GM23338 (cell line): ENCODE measurements at regions not wholly inside any gene's neighbourhood (a gene's known extent, or its start where the extent isn't known, plus 50 kb on each side); places are given as distances from the start of the nearest gene placed in this dataset.

Experiments
- ATAC-seq: fragments of 200-7000 bp; cut with Tn5 transposase; 3 replicates; pipeline ENCODE4 v1.9.1; 2020
- DNase-seq: peaks from one replicate; pipeline ENCODE4 v3.0.0-alpha.2; 2015; ENCODE audit warnings: low spot score
- H2AFZ ChIP-seq: fragments of 200-600 bp; sonication (generic); 2 replicates; pipeline ENCODE4 v1.8.0; 2016; ENCODE audit warnings: antibody characterized with exemption, mild to moderate bottlenecking, moderate library complexity
- H3F3A ChIP-seq: fragments of 200-600 bp; sonication (generic); replicated peaks from 2 replicates; pipeline ENCODE4 v1.8.0; 2017; ENCODE audit warnings: antibody characterized with exemption, mixed run types, low read depth
- H3K27ac ChIP-seq: fragments of 200-600 bp; sonication (generic); 2 replicates; pipeline ENCODE4 v1.6.1; 2016; ENCODE audit warnings: low read depth
- H3K27me3 ChIP-seq: fragments of 200-600 bp; sonication (generic); 2 replicates; pipeline ENCODE4 v1.8.0; 2016; ENCODE audit warnings: mild to moderate bottlenecking, mixed run types, moderate library complexity; ENCODE audit not compliant: insufficient read depth
- H3K36me3 ChIP-seq: fragments of 200-600 bp; sonication (generic); 2 replicates; pipeline ENCODE4 v1.8.0; 2016; ENCODE audit warnings: mild to moderate bottlenecking; ENCODE audit not compliant: insufficient read depth
- H3K4me1 ChIP-seq: fragments of 200-600 bp; sonication (generic); 2 replicates; pipeline ENCODE4 v1.8.0; 2016; ENCODE audit warnings: mild to moderate bottlenecking, moderate library complexity; ENCODE audit not compliant: insufficient read depth
- H3K4me2 ChIP-seq: fragments of 200-600 bp; sonication (generic); 2 replicates; pipeline ENCODE4 v1.7.1; 2017; ENCODE audit warnings: mixed run types
- H3K4me3 ChIP-seq: fragments of 200-600 bp; sonication (generic); 2 replicates; pipeline ENCODE4 v1.6.1; 2016; ENCODE audit warnings: mixed run types
- H3K79me2 ChIP-seq: fragments of 200-600 bp; sonication (generic); replicated peaks from 2 replicates; pipeline ENCODE4 v1.8.0; 2017; ENCODE audit warnings: mild to moderate bottlenecking; ENCODE audit not compliant: insufficient read depth
- H3K9me2 ChIP-seq: fragments of 200-600 bp; sonication (generic); 2 replicates; pipeline ENCODE4 v1.8.0; 2017; ENCODE audit not compliant: insufficient read depth
- H4K20me1 ChIP-seq: fragments of 200-600 bp; sonication (generic); replicated peaks from 2 replicates; pipeline ENCODE4 v1.8.0; 2017; ENCODE audit warnings: mild to moderate bottlenecking; ENCODE audit not compliant: insufficient read depth
- H3K27ac Mint-ChIP-seq: 2 replicates; pipeline ENCODE4 v1.8.0; 2020; ENCODE audit warnings: inconsistent platforms, mild to moderate bottlenecking, moderate library complexity, mixed read lengths
- H3K27me3 Mint-ChIP-seq: 3 replicates; pipeline ENCODE4 v1.8.0; 2022; ENCODE audit warnings: low read depth, mild to moderate bottlenecking, moderate library complexity, mixed read lengths, inconsistent platforms; ENCODE audit not compliant: insufficient read depth, poor library complexity
- H3K36me3 Mint-ChIP-seq: 3 replicates; pipeline ENCODE4 v1.8.0; 2021; ENCODE audit warnings: low read depth, mild to moderate bottlenecking, inconsistent platforms, moderate library complexity, mixed read lengths
- H3K4me1 Mint-ChIP-seq: 3 replicates; pipeline ENCODE4 v1.8.0; 2020; ENCODE audit warnings: mild to moderate bottlenecking, inconsistent platforms, mixed read lengths
- H3K4me3 Mint-ChIP-seq: 3 replicates; pipeline ENCODE4 v1.8.0; 2021; ENCODE audit warnings: moderate library complexity, mild to moderate bottlenecking, inconsistent platforms, mixed read lengths
- H3K9me3 Mint-ChIP-seq: 3 replicates; pipeline ENCODE4 v1.8.0; 2020; ENCODE audit warnings: moderate library complexity, mild to moderate bottlenecking, inconsistent platforms, mixed read lengths
- TF ChIP-seq, protein P1 (sequence below): fragments of 250-450 bp; sonication (Bioruptor Pico); IDR thresholded peaks from 2 replicates; pipeline ENCODE4 v1.5.0; 2020; ENCODE audit warnings: mild to moderate bottlenecking, moderate library complexity
- TF ChIP-seq, protein P2 (sequence below), 2 experiments: fragments of 200-600 bp in 1 of 2; sonication (generic) in 1 of 2; conservative IDR thresholded peaks; 2 replicates each; pipeline versions ENCODE4 v1.5.1 to v1.6.1; 2016 to 2017; ENCODE audit warnings: antibody characterized with exemption in 2 of 2, low read depth in 2 of 2, mild to moderate bottlenecking in 2 of 2, moderate library complexity in 1 of 2
- TF ChIP-seq, protein P3 (sequence below): IDR thresholded peaks from one replicate; pipeline ENCODE4 v1.6.1; 2018; ENCODE audit warnings: antibody characterized with exemption; ENCODE audit not compliant: unreplicated experiment

DNA sequence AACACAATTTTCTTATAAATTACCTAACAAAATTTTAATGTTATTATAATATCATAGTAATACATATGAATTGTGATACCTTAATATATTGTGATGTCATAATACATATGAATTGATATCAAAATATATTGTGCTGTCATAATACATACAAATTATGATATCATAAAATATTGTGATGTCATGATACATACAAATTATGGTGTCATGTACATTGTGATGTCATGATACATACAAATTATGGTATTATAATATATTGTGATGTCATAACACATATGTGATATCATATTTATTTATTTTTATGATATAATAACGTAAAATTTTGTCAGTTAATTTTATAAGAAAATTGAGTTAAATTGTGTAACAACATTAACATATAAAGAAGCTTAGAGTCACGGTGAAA is 1927.2 kb downstream of the TP53TG3F start:
- no peak overlapping the region for H2AFZ ChIP-seq
- no peaks in the 10 kb centered on the region for H3K79me2 ChIP-seq
- H3K4me2 ChIP-seq = no peak overlapping the region
- H3K4me3 ChIP-seq = no peak overlapping the region
- no peak overlapping the region for H3K27ac ChIP-seq
- no peaks in the 10 kb centered on the region for H3K36me3 ChIP-seq
- H3K27ac Mint-ChIP-seq = no peak overlapping the region
- no peaks in the 10 kb centered on the region for H3K9me2 ChIP-seq
- H4K20me1 ChIP-seq = no peaks in the 10 kb centered on the region
- H3K36me3 Mint-ChIP-seq = peaks cover 20% of the 10 kb centered on the region
- H3K4me1 Mint-ChIP-seq = no peaks in the 10 kb centered on the region
- no peak overlapping the region for H3K4me3 Mint-ChIP-seq
- TF ChIP-seq, protein P1, sequence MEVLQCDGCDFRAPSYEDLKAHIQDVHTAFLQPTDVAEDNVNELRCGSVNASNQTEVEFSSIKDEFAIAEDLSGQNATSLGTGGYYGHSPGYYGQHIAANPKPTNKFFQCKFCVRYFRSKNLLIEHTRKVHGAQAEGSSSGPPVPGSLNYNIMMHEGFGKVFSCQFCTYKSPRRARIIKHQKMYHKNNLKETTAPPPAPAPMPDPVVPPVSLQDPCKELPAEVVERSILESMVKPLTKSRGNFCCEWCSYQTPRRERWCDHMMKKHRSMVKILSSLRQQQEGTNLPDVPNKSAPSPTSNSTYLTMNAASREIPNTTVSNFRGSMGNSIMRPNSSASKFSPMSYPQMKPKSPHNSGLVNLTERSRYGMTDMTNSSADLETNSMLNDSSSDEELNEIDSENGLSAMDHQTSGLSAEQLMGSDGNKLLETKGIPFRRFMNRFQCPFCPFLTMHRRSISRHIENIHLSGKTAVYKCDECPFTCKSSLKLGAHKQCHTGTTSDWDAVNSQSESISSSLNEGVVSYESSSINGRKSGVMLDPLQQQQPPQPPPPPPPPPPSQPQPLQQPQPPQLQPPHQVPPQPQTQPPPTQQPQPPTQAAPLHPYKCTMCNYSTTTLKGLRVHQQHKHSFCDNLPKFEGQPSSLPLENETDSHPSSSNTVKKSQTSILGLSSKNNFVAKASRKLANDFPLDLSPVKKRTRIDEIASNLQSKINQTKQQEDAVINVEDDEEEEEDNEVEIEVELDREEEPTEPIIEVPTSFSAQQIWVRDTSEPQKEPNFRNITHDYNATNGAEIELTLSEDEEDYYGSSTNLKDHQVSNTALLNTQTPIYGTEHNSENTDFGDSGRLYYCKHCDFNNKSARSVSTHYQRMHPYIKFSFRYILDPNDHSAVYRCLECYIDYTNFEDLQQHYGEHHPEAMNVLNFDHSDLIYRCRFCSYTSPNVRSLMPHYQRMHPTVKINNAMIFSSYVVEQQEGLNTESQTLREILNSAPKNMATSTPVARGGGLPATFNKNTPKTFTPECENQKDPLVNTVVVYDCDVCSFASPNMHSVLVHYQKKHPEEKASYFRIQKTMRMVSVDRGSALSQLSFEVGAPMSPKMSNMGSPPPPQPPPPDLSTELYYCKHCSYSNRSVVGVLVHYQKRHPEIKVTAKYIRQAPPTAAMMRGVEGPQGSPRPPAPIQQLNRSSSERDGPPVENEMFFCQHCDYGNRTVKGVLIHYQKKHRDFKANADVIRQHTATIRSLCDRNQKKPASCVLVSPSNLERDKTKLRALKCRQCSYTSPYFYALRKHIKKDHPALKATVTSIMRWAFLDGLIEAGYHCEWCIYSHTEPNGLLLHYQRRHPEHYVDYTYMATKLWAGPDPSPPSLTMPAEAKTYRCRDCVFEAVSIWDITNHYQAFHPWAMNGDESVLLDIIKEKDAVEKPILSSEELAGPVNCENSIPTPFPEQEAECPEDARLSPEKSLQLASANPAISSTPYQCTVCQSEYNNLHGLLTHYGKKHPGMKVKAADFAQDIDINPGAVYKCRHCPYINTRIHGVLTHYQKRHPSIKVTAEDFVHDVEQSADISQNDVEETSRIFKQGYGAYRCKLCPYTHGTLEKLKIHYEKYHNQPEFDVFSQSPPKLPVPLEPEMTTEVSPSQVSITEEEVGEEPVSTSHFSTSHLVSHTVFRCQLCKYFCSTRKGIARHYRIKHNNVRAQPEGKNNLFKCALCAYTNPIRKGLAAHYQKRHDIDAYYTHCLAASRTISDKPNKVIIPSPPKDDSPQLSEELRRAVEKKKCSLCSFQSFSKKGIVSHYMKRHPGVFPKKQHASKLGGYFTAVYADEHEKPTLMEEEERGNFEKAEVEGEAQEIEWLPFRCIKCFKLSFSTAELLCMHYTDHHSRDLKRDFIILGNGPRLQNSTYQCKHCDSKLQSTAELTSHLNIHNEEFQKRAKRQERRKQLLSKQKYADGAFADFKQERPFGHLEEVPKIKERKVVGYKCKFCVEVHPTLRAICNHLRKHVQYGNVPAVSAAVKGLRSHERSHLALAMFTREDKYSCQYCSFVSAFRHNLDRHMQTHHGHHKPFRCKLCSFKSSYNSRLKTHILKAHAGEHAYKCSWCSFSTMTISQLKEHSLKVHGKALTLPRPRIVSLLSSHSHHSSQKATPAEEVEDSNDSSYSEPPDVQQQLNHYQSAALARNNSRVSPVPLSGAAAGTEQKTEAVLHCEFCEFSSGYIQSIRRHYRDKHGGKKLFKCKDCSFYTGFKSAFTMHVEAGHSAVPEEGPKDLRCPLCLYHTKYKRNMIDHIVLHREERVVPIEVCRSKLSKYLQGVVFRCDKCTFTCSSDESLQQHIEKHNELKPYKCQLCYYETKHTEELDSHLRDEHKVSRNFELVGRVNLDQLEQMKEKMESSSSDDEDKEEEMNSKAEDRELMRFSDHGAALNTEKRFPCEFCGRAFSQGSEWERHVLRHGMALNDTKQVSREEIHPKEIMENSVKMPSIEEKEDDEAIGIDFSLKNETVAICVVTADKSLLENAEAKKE (CRISPR knock-in tag) = no peak
- ATAC-seq (no peak), DNase-seq (no peak)
- no peaks in the 10 kb centered on the region for H3F3A ChIP-seq
- peaks cover 89% of the 10 kb centered on the region for H3K9me3 Mint-ChIP-seq
- no peaks in the 10 kb centered on the region for H3K27me3 Mint-ChIP-seq
- H3K27me3 ChIP-seq = no peaks in the 10 kb centered on the region
- H3K4me1 ChIP-seq = no peaks in the 10 kb centered on the region

DNA sequence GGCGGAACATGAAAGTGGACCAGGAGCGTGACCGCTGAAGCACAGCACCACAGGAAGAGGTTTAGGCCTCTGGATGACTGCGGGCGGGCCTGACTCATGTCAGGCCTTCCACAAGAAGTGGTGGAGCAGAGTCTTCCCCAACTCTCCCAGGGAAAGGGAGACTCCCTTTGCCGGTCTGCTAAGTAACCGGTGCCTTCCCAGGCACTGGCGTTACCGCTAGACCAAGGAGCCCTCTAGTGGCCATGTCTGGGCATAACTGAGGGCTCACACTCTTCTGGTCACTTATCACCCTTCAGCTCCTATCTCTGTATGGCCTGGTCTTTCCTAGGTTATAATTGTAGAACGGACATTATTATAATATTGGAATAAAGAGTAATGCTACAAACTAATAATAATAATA is 1931.9 kb downstream of the TP53TG3F start:
- Histone ChIP-seq H3K4me3 (no peak overlapping the region), H2AFZ (no peak overlapping the region), H3K4me1 (no peaks in the 10 kb centered on the region), H3K27ac (no peak overlapping the region), H3K4me2 (no peak overlapping the region), H3F3A (no peaks in the 10 kb centered on the region), H3K9me2 (no peaks in the 10 kb centered on the region), H3K27me3 (no peaks in the 10 kb centered on the region), H3K36me3 (no peaks in the 10 kb centered on the region), H4K20me1 (no peaks in the 10 kb centered on the region), H3K79me2 (no peaks in the 10 kb centered on the region)
- no peak overlapping the region for H3K27ac Mint-ChIP-seq
- DNase-seq (peak; percentile 32), ATAC-seq (no peak)
- peaks cover 20% of the 10 kb centered on the region for H3K36me3 Mint-ChIP-seq
- no peak overlapping the region for H3K4me3 Mint-ChIP-seq
- TF ChIP-seq, protein P2, sequence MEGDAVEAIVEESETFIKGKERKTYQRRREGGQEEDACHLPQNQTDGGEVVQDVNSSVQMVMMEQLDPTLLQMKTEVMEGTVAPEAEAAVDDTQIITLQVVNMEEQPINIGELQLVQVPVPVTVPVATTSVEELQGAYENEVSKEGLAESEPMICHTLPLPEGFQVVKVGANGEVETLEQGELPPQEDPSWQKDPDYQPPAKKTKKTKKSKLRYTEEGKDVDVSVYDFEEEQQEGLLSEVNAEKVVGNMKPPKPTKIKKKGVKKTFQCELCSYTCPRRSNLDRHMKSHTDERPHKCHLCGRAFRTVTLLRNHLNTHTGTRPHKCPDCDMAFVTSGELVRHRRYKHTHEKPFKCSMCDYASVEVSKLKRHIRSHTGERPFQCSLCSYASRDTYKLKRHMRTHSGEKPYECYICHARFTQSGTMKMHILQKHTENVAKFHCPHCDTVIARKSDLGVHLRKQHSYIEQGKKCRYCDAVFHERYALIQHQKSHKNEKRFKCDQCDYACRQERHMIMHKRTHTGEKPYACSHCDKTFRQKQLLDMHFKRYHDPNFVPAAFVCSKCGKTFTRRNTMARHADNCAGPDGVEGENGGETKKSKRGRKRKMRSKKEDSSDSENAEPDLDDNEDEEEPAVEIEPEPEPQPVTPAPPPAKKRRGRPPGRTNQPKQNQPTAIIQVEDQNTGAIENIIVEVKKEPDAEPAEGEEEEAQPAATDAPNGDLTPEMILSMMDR (conservative IDR thresholded peaks at IDR 0.05; ENCODE audit: low read depth in 2 of 2) = peak; percentile 40 to 51
- TF ChIP-seq, protein P3, sequence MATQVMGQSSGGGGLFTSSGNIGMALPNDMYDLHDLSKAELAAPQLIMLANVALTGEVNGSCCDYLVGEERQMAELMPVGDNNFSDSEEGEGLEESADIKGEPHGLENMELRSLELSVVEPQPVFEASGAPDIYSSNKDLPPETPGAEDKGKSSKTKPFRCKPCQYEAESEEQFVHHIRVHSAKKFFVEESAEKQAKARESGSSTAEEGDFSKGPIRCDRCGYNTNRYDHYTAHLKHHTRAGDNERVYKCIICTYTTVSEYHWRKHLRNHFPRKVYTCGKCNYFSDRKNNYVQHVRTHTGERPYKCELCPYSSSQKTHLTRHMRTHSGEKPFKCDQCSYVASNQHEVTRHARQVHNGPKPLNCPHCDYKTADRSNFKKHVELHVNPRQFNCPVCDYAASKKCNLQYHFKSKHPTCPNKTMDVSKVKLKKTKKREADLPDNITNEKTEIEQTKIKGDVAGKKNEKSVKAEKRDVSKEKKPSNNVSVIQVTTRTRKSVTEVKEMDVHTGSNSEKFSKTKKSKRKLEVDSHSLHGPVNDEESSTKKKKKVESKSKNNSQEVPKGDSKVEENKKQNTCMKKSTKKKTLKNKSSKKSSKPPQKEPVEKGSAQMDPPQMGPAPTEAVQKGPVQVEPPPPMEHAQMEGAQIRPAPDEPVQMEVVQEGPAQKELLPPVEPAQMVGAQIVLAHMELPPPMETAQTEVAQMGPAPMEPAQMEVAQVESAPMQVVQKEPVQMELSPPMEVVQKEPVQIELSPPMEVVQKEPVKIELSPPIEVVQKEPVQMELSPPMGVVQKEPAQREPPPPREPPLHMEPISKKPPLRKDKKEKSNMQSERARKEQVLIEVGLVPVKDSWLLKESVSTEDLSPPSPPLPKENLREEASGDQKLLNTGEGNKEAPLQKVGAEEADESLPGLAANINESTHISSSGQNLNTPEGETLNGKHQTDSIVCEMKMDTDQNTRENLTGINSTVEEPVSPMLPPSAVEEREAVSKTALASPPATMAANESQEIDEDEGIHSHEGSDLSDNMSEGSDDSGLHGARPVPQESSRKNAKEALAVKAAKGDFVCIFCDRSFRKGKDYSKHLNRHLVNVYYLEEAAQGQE = no peak
- peaks cover 5% of the 10 kb centered on the region for H3K27me3 Mint-ChIP-seq
- no peaks in the 10 kb centered on the region for H3K4me1 Mint-ChIP-seq
- H3K9me3 Mint-ChIP-seq = peaks cover 93% of the 10 kb centered on the region
